K562 (cell line): ENCODE measurements at regions not wholly inside any gene's neighbourhood (a gene's known extent, or its start where the extent isn't known, plus 50 kb on each side); places are given as distances from the start of the nearest gene placed in this dataset.

Experiments used
- ATAC-seq: fragments of 200-7000 bp; cut with Tn5 transposase; 3 replicates; pipeline ENCODE4 v1.9.1; 2020; ENCODE audit warnings: moderate library complexity
- BruUV-seq: library from RNA; stranded (reverse); fragments of 400-500 nt; replicated peaks from 2 replicates; lab custom pipeline; 2021; lab: Mats Ljungman, UMichigan
- CTCF ChIA-PET: fragments of 300-600 bp; formaldehyde crosslinking; extraction: SDS; loops from one replicate; lab custom pipeline; 2021; ENCODE audit warnings: low intra/inter-chr PET ratio; lab: Yijun Ruan, JAX
- POLR2A ChIA-PET: fragments of 300-600, 350-650 bp; sonication (Branson Sonifier 250); formaldehyde crosslinking; extraction: SDS; loops from one replicate; lab custom pipeline; 2021; ENCODE audit warnings: antibody characterized with exemption, inconsistent platforms; lab: Yijun Ruan, JAX
- DNase-seq, 4 experiments: peaks; one replicate each; pipeline versions ENCODE4 v3.0.0 to v3.0.0-alpha.2; 2011 to 2018; ENCODE audit warnings: low spot score in 3 of 4, mixed read lengths in 3 of 4; ENCODE audit errors: extremely low read depth in 1 of 4
- FAIRE-seq: peaks from 2 replicates; lab custom pipeline; 2011; peaks lifted over from hg19 to GRCh38; lab: Jason Lieb, UNC
- H2AFZ ChIP-seq: 2 replicates; pipeline ENCODE4 v1.6.0; 2011; ENCODE audit warnings: low read depth, low read length, control low read depth, inconsistent platforms
- H3K27ac ChIP-seq: fragments of 200-600 bp; 3 replicates; pipeline ENCODE4 v1.8.0; 2011; ENCODE audit warnings: low read depth, mild to moderate bottlenecking, control low read depth, inconsistent platforms, low read length, moderate library complexity, mixed read lengths; ENCODE audit errors: extremely low read depth
- H3K27me3 ChIP-seq, 2 experiments: fragments of 300-600 bp in 1 of 2; 2 replicates in 1 of 2; 3 replicates in 1 of 2; pipeline versions ENCODE4 v1.6.0 to v1.8.0; 2011; ENCODE audit warnings: inconsistent platforms in 2 of 2, low read length in 2 of 2, mild to moderate bottlenecking in 1 of 2, mixed read lengths in 1 of 2, moderate library complexity in 1 of 2; ENCODE audit not compliant: control insufficient read depth in 2 of 2, insufficient read depth in 2 of 2
- H3K36me3 ChIP-seq: fragments of 300-600 bp; 3 replicates; pipeline ENCODE4 v1.8.0; 2011; ENCODE audit warnings: mild to moderate bottlenecking, low read length, inconsistent platforms; ENCODE audit not compliant: control insufficient read depth, insufficient read depth
- H3K4me1 ChIP-seq, 2 experiments: fragments of 200-600 bp in 1 of 2; replicated peaks in 1 of 2; 2 replicates in 1 of 2; 3 replicates in 1 of 2; pipeline versions ENCODE4 v1.5.1 to v1.8.0; 2011; ENCODE audit warnings: inconsistent platforms in 2 of 2, low read length in 2 of 2, mild to moderate bottlenecking in 1 of 2, mixed read lengths in 1 of 2, moderate library complexity in 1 of 2; ENCODE audit not compliant: control insufficient read depth in 2 of 2, insufficient read depth in 2 of 2
- H3K4me2 ChIP-seq: 2 replicates; pipeline ENCODE4 v1.6.1; 2011; ENCODE audit warnings: low read length, control low read depth, inconsistent platforms, mixed read lengths; ENCODE audit not compliant: insufficient read depth
- H3K4me3 ChIP-seq: fragments of 200-600 bp; sonication (generic), shearing (Covaris generic); 2 replicates; pipeline ENCODE4 v1.5.1; 2016; ENCODE audit warnings: control low read depth, inconsistent platforms
- H3K79me2 ChIP-seq: fragments of 200-600 bp; 3 replicates; pipeline ENCODE4 v1.8.0; 2011; ENCODE audit warnings: low read length, inconsistent platforms; ENCODE audit not compliant: control insufficient read depth, insufficient read depth
- H3K9ac ChIP-seq, 2 experiments: 2 replicates each; pipeline versions ENCODE4 v1.6.0 to v1.6.1; 2011; ENCODE audit warnings: low read depth in 2 of 2, low read length in 2 of 2, control low read depth in 1 of 2, inconsistent platforms in 1 of 2, mild to moderate bottlenecking in 1 of 2, mixed read lengths in 1 of 2; ENCODE audit not compliant: insufficient read depth in 1 of 2
- H3K9me1 ChIP-seq: one replicate; pipeline ENCODE4 v1.6.0; 2011; ENCODE audit warnings: inconsistent platforms, mild to moderate bottlenecking, low read length, moderate library complexity; ENCODE audit not compliant: control insufficient read depth, insufficient read depth
- H3K9me3 ChIP-seq: replicated peaks from 2 replicates; pipeline ENCODE4 v1.5.1; 2011; ENCODE audit warnings: low read depth, low read length, inconsistent platforms; ENCODE audit not compliant: control insufficient read depth, insufficient read depth
- H4K20me1 ChIP-seq: replicated peaks from 2 replicates; pipeline ENCODE4 v1.6.1; 2011; ENCODE audit warnings: low read length, inconsistent platforms, mixed read lengths; ENCODE audit not compliant: control insufficient read depth, insufficient read depth
- CBFA2T3 ChIP-seq: fragments of 450-650 bp; IDR thresholded peaks from 2 replicates; pipeline ENCODE4 v1.6.1; 2017
- FOXP1 ChIP-seq: sonication (generic); formaldehyde crosslinking; IDR thresholded peaks from 2 replicates; pipeline ENCODE4 v1.8.0; 2022; ENCODE audit warnings: mild to moderate bottlenecking, missing genetic modification reagents
- HDAC2 ChIP-seq: fragments of 450-650 bp; IDR thresholded peaks from 2 replicates; pipeline ENCODE4 v1.6.1; 2016; ENCODE audit warnings: mild to moderate bottlenecking
- MED1 ChIP-seq: sonication (generic); formaldehyde crosslinking; IDR thresholded peaks from 2 replicates; pipeline ENCODE4 v1.8.1; 2023; ENCODE audit warnings: missing genetic modification reagents, borderline replicate concordance
- MEF2A ChIP-seq: IDR thresholded peaks from 2 replicates; pipeline ENCODE4 v1.6.1; 2011; ENCODE audit warnings: low read depth, mild to moderate bottlenecking, low read length, moderate library complexity; ENCODE audit not compliant: control insufficient read depth
- SPI1 ChIP-seq: IDR thresholded peaks from 2 replicates; pipeline ENCODE4 v1.6.1; 2011; ENCODE audit warnings: low read depth, low read length, control low read depth, borderline replicate concordance
- TAF1 ChIP-seq: IDR thresholded peaks from 2 replicates; pipeline ENCODE4 v1.6.1; 2011; ENCODE audit warnings: mild to moderate bottlenecking, low read length, moderate library complexity; ENCODE audit not compliant: insufficient read depth, control insufficient read depth, severe bottlenecking; ENCODE audit errors: extremely low read depth
- ZFP36 ChIP-seq: fragments of 150-350 bp; IDR thresholded peaks from 2 replicates; pipeline ENCODE4 v1.6.1; 2018; ENCODE audit warnings: low read length, low read depth; ENCODE audit not compliant: partially characterized antibody
- ZNF175 ChIP-seq: fragments of 200-800 bp; sonication (Bioruptor generic); IDR thresholded peaks from 2 replicates; pipeline ENCODE4 v1.6.1; 2016; ENCODE audit warnings: low read depth, mild to moderate bottlenecking, missing genetic modification characterization, missing compliant biosample characterization
- ZNF696 ChIP-seq: fragments of 250-450 bp; sonication (Bioruptor Pico); conservative IDR thresholded peaks from 2 replicates; pipeline ENCODE4 v1.4.0; 2020; ENCODE audit warnings: mild to moderate bottlenecking, moderate library complexity
- ZNF717 ChIP-seq: fragments of 250-450 bp; sonication (Bioruptor Pico); IDR thresholded peaks from 2 replicates; pipeline ENCODE4 v1.5.0; 2021
- ZNF77 ChIP-seq: fragments of 250-450 bp; sonication (Bioruptor Pico); IDR thresholded peaks from 2 replicates; pipeline ENCODE4 v1.5.0; 2020
- ZSCAN29 ChIP-seq: fragments of 450-650 bp; IDR thresholded peaks from 2 replicates; pipeline ENCODE4 v1.6.1; 2017
- in situ Hi-C: fragments of 300-500 bp; cut with MboI; formaldehyde crosslinking; loops from 4 replicates; pipeline ENCODE4 v1.15.0; 2018; ENCODE audit warnings: inconsistent platforms, mixed read lengths
- intact Hi-C: fragments of 100-400 bp; cut with micrococcal nuclease; formaldehyde crosslinking; loops from 2 replicates; pipeline ENCODE4 v1.14.2; 2022
- TF ChIP-seq, protein P1 (sequence below): IDR thresholded peaks from 2 replicates; pipeline ENCODE4 v1.6.1; 2011; ENCODE audit warnings: borderline replicate concordance, low read depth, mild to moderate bottlenecking, moderate library complexity, low read length; ENCODE audit not compliant: insufficient read depth, poor library complexity, severe bottlenecking
- TF ChIP-seq, protein P2 (sequence below): fragments of 450-650 bp; formaldehyde crosslinking; IDR thresholded peaks from 2 replicates; pipeline ENCODE4 v1.4.0; 2022; ENCODE audit warnings: mild to moderate bottlenecking, moderate library complexity
- TF ChIP-seq, protein P3 (sequence below): sonication (generic); formaldehyde crosslinking; IDR thresholded peaks from 2 replicates; pipeline ENCODE4 v1.8.1; 2022; ENCODE audit warnings: missing genetic modification reagents
- TF ChIP-seq, protein P4 (sequence below): fragments of 450-650 bp; IDR thresholded peaks from one replicate; pipeline ENCODE4 v1.6.1; 2018; ENCODE audit warnings: mild to moderate bottlenecking, moderate library complexity; ENCODE audit not compliant: partially characterized antibody
- TF ChIP-seq, protein P5 (sequence below): sonication (generic); formaldehyde crosslinking; IDR thresholded peaks from 2 replicates; pipeline ENCODE4 v1.8.1; 2023; ENCODE audit warnings: mild to moderate bottlenecking, missing genetic modification reagents, moderate library complexity

DNA sequence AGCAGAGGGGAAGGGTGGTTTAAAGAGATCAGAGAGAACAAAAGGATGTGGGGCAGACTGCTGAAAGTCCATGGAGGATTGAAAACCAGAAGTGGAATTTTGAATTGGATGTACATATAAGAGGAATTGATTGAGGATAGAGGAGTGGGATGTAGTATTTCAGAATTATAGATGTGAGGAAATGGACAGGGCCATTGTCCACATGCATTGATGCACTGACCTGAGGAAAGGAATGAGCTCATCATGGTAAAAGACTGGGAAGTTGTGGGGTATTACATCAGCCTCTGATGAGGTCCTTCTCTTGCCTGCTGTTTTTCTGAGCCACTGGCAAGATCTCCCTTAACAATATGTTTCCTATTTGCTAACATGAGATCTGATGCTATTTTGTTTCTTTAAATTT, 365.7 kb upstream of the FANCL start:
- H3K36me3 ChIP-seq, result no peaks in the 10 kb centered on the region
- H3K79me2 ChIP-seq, result no peaks in the 10 kb centered on the region
- intact Hi-C loops, result loop anchor here (5.0 kb wide), 1 partner anchor 61 kb away; no protein-coding TSS in a partner anchor
- peak in 1 of 4 experiments; percentile 19 for DNase-seq
- peak overlapping the region; percentile 67 for H2AFZ ChIP-seq
- H3K9me1 ChIP-seq, result no peaks in the 10 kb centered on the region
- no peaks in the 10 kb centered on the region for H4K20me1 ChIP-seq
- no peak overlapping the region for H3K9ac ChIP-seq
- ChIA-PET CTCF (no interaction called here), POLR2A (interaction anchor here (0.6 to 1.2 kb wide), 2 partner anchors 19 to 125 kb away, joined by 3 to 6 read pairs; no protein-coding TSS in a partner anchor)
- peak; percentile 89 for ATAC-seq
- no peak overlapping the region for H3K4me2 ChIP-seq
- H3K4me3 ChIP-seq, result no peak overlapping the region
- in situ Hi-C loops, result no loop called here
- no peaks in the 10 kb centered on the region for H3K27me3 ChIP-seq
- no TSS peak for BruUV-seq
- H3K9me3 ChIP-seq, result no peaks in the 10 kb centered on the region
- no peak for FAIRE-seq
- H3K27ac ChIP-seq, result no peak overlapping the region
- H3K4me1 ChIP-seq, result no peaks in the 10 kb centered on the region; a peak in 1 of 5 replicates
- TF ChIP-seq, protein P1, sequence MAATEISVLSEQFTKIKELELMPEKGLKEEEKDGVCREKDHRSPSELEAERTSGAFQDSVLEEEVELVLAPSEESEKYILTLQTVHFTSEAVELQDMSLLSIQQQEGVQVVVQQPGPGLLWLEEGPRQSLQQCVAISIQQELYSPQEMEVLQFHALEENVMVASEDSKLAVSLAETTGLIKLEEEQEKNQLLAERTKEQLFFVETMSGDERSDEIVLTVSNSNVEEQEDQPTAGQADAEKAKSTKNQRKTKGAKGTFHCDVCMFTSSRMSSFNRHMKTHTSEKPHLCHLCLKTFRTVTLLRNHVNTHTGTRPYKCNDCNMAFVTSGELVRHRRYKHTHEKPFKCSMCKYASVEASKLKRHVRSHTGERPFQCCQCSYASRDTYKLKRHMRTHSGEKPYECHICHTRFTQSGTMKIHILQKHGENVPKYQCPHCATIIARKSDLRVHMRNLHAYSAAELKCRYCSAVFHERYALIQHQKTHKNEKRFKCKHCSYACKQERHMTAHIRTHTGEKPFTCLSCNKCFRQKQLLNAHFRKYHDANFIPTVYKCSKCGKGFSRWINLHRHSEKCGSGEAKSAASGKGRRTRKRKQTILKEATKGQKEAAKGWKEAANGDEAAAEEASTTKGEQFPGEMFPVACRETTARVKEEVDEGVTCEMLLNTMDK, result no peak
- no peak for TF ChIP-seq FOXP1 (CRISPR knock-in tag)
- TF ChIP-seq ZNF717 (CRISPR knock-in tag), result no peak
- TF ChIP-seq ZNF696 (CRISPR knock-in tag), result no peak
- no peak for TF ChIP-seq SPI1
- TF ChIP-seq HDAC2, result 0 out of 2 replicates have a peak, but pooled peaks have one; percentile 27
- TF ChIP-seq, protein P2, sequence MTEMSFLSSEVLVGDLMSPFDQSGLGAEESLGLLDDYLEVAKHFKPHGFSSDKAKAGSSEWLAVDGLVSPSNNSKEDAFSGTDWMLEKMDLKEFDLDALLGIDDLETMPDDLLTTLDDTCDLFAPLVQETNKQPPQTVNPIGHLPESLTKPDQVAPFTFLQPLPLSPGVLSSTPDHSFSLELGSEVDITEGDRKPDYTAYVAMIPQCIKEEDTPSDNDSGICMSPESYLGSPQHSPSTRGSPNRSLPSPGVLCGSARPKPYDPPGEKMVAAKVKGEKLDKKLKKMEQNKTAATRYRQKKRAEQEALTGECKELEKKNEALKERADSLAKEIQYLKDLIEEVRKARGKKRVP, result 0 out of 2 replicates have a peak, but pooled peaks have one; percentile 59
- no peak for TF ChIP-seq TAF1
- no peak for TF ChIP-seq ZNF77 (CRISPR knock-in tag)
- TF ChIP-seq, protein P3, sequence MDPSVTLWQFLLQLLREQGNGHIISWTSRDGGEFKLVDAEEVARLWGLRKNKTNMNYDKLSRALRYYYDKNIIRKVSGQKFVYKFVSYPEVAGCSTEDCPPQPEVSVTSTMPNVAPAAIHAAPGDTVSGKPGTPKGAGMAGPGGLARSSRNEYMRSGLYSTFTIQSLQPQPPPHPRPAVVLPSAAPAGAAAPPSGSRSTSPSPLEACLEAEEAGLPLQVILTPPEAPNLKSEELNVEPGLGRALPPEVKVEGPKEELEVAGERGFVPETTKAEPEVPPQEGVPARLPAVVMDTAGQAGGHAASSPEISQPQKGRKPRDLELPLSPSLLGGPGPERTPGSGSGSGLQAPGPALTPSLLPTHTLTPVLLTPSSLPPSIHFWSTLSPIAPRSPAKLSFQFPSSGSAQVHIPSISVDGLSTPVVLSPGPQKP (CRISPR knock-in tag), result no peak
- TF ChIP-seq, protein P4, sequence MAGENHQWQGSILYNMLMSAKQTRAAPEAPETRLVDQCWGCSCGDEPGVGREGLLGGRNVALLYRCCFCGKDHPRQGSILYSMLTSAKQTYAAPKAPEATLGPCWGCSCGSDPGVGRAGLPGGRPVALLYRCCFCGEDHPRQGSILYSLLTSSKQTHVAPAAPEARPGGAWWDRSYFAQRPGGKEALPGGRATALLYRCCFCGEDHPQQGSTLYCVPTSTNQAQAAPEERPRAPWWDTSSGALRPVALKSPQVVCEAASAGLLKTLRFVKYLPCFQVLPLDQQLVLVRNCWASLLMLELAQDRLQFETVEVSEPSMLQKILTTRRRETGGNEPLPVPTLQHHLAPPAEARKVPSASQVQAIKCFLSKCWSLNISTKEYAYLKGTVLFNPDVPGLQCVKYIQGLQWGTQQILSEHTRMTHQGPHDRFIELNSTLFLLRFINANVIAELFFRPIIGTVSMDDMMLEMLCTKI, result no peak
- TF ChIP-seq, protein P5, sequence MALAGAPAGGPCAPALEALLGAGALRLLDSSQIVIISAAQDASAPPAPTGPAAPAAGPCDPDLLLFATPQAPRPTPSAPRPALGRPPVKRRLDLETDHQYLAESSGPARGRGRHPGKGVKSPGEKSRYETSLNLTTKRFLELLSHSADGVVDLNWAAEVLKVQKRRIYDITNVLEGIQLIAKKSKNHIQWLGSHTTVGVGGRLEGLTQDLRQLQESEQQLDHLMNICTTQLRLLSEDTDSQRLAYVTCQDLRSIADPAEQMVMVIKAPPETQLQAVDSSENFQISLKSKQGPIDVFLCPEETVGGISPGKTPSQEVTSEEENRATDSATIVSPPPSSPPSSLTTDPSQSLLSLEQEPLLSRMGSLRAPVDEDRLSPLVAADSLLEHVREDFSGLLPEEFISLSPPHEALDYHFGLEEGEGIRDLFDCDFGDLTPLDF (CRISPR knock-in tag), result no peak
- no peak for TF ChIP-seq ZSCAN29
- peak; percentile 84 for TF ChIP-seq ZNF175 (CRISPR knock-in tag)
- TF ChIP-seq ZFP36, result no peak
- no peak for TF ChIP-seq MED1
- no peak for TF ChIP-seq CBFA2T3
- TF ChIP-seq MEF2A, result no peak
